ENCODE measurements at regions not wholly inside any gene's neighbourhood (a gene's known extent, or its start where the extent isn't known, plus 50 kb on each side); places are given as distances from the start of the nearest gene placed in this dataset.

GRCh38 chr3:104648823-104649222 is 717.9 kb upstream of the ALCAM start:
- TF ChIP-seq POLR2A (IDR thresholded peaks at IDR 0.05) = no peak
- TF ChIP-seq CTCF (IDR thresholded peaks at IDR 0.05) = no peak
